IMR-90 (cell line): ENCODE measurements at regions not wholly inside any gene's neighbourhood (a gene's known extent, or its start where the extent isn't known, plus 50 kb on each side); places are given as distances from the start of the nearest gene placed in this dataset.

Experiments used
- BHLHE40 ChIP-seq: fragments of 150-350 bp; IDR thresholded peaks from 2 replicates; pipeline ENCODE4 v1.6.1; 2016; ENCODE audit warnings: mild to moderate bottlenecking, low read depth, low read length
- CEBPB ChIP-seq: IDR thresholded peaks from 2 replicates; pipeline ENCODE4 v1.6.1; 2012; ENCODE audit warnings: low read depth, low read length, improper control_type of control experiment
- CHD1 ChIP-seq: IDR thresholded peaks from 2 replicates; pipeline ENCODE4 v1.6.1; 2012; ENCODE audit warnings: low read depth, low read length, improper control_type of control experiment
- CTCF ChIP-seq: conservative IDR thresholded peaks from 2 replicates; pipeline ENCODE4 v1.5.1; 2012; ENCODE audit warnings: mild to moderate bottlenecking, low read depth, low read length, improper control_type of control experiment
- FOS ChIP-seq: fragments of 150-350 bp; IDR thresholded peaks from 2 replicates; pipeline ENCODE4 v1.6.1; 2016; ENCODE audit warnings: low read depth, low read length
- MAFK ChIP-seq: IDR thresholded peaks from 2 replicates; pipeline ENCODE4 v1.6.1; 2012; ENCODE audit warnings: low read depth, low read length, improper control_type of control experiment
- MAZ ChIP-seq: IDR thresholded peaks from 2 replicates; pipeline ENCODE4 v1.6.1; 2012; ENCODE audit warnings: low read depth, mild to moderate bottlenecking, low read length, improper control_type of control experiment, moderate library complexity, borderline replicate concordance
- MXI1 ChIP-seq: IDR thresholded peaks from 2 replicates; pipeline ENCODE4 v1.6.1; 2012; ENCODE audit warnings: low read depth, mild to moderate bottlenecking, low read length, moderate library complexity, borderline replicate concordance
- POLR2A ChIP-seq: IDR thresholded peaks from 2 replicates; pipeline ENCODE4 v1.6.1; 2012; ENCODE audit warnings: mild to moderate bottlenecking, low read depth, low read length
- RAD21 ChIP-seq: IDR thresholded peaks from 2 replicates; pipeline ENCODE4 v1.6.1; 2012; ENCODE audit warnings: low read length, improper control_type of control experiment
- RCOR1 ChIP-seq: IDR thresholded peaks from 2 replicates; pipeline ENCODE4 v1.6.1; 2012; ENCODE audit warnings: mild to moderate bottlenecking, low read length, improper control_type of control experiment; ENCODE audit not compliant: insufficient replicate concordance
- RFX5 ChIP-seq: IDR thresholded peaks from 2 replicates; pipeline ENCODE4 v1.8.0; 2012; ENCODE audit warnings: low read depth, mild to moderate bottlenecking, low read length, moderate library complexity
- SMC3 ChIP-seq: fragments of 150-350 bp; IDR thresholded peaks from 2 replicates; pipeline ENCODE4 v1.6.1; 2016; ENCODE audit warnings: low read depth, mild to moderate bottlenecking, antibody characterized with exemption, low read length, moderate library complexity
- USF2 ChIP-seq: fragments of 150-350 bp; IDR thresholded peaks from 2 replicates; pipeline ENCODE4 v1.6.1; 2017; ENCODE audit warnings: mild to moderate bottlenecking, antibody characterized with exemption, low read length, low read depth

GRCh38 chr6:44615621-44616020, 228.1 kb downstream of the CDC5L start:
- no peak for TF ChIP-seq CTCF
- no peak for TF ChIP-seq FOS
- TF ChIP-seq CHD1 = no peak
- TF ChIP-seq POLR2A = no peak
- TF ChIP-seq RCOR1 = no peak
- no peak for TF ChIP-seq CEBPB
- TF ChIP-seq RAD21 = no peak
- TF ChIP-seq MAFK = no peak
- TF ChIP-seq RFX5 = no peak
- no peak for TF ChIP-seq SMC3
- no peak for TF ChIP-seq USF2
- no peak for TF ChIP-seq BHLHE40
- no peak for TF ChIP-seq MAZ
- no peak for TF ChIP-seq MXI1
